HCT116 (cell line): ENCODE measurements at regions not wholly inside any gene's neighbourhood (a gene's known extent, or its start where the extent isn't known, plus 50 kb on each side); places are given as distances from the start of the nearest gene placed in this dataset.

ENCODE experiments used
- CEBPB ChIP-seq: IDR thresholded peaks from 2 replicates; pipeline ENCODE4 v1.6.1; 2012; ENCODE audit warnings: low read depth
- JUND ChIP-seq: IDR thresholded peaks from 2 replicates; pipeline ENCODE4 v1.6.1; 2012
- RAD21 ChIP-seq: IDR thresholded peaks from 2 replicates; pipeline ENCODE4 v1.6.1; 2012; ENCODE audit warnings: low read depth, mild to moderate bottlenecking
- REST ChIP-seq: IDR thresholded peaks from 2 replicates; pipeline ENCODE4 v1.6.1; 2012; ENCODE audit warnings: low read depth
- ZBTB33 ChIP-seq: IDR thresholded peaks from 2 replicates; pipeline ENCODE4 v1.6.1; 2011; ENCODE audit warnings: mild to moderate bottlenecking, low read length, moderate library complexity; ENCODE audit not compliant: insufficient replicate concordance; ENCODE audit errors: extremely low read depth

- TF ChIP-seq RAD21 (no peak), CEBPB (no peak), ZBTB33 (no peak), REST (no peak), JUND (no peak)
Observed at GRCh38 chr9:79390077-79390698, 181.6 kb upstream of the TLE4 start.
